IPS-18a (cell line): ENCODE measurements at regions not wholly inside any gene's neighbourhood (a gene's known extent, or its start where the extent isn't known, plus 50 kb on each side); places are given as distances from the start of the nearest gene placed in this dataset.
A peak's percentile ranks its signal among the peaks of the same experiment; 100 is the strongest.
"Not testable (repeated sequence)": the region's sequence is repeated elsewhere in the genome, so short reads cannot be mapped to it uniquely, and the experiment has no call there.

ENCODE experiments used
- H3K27ac ChIP-seq: one replicate; pipeline ENCODE4 v1.5.1; 2013; ENCODE audit warnings: low read length
- H3K27me3 ChIP-seq: one replicate; pipeline ENCODE4 v1.6.1; 2013; ENCODE audit warnings: mild to moderate bottlenecking, low read length; ENCODE audit not compliant: control insufficient read depth, insufficient read depth
- H3K36me3 ChIP-seq: one replicate; pipeline ENCODE4 v1.6.1; 2013; ENCODE audit warnings: low read depth, low read length; ENCODE audit not compliant: control insufficient read depth
- H3K4me1 ChIP-seq: one replicate; pipeline ENCODE4 v1.6.1; 2013; ENCODE audit warnings: low read depth, low read length; ENCODE audit not compliant: control insufficient read depth
- H3K4me3 ChIP-seq: one replicate; pipeline ENCODE4 v1.5.1; 2013; ENCODE audit warnings: low read length
- H3K9ac ChIP-seq: one replicate; pipeline ENCODE4 v1.6.1; 2013; ENCODE audit warnings: mild to moderate bottlenecking, low read length, moderate library complexity
- H3K9me3 ChIP-seq: one replicate; pipeline ENCODE4 v1.6.1; 2013; ENCODE audit warnings: low read depth, low read length; ENCODE audit not compliant: control insufficient read depth

GRCh38 chr15:30816430-30816829 lies 87.3 kb upstream of the FAN1 start:
- no peak overlapping the region for H3K4me3 ChIP-seq
- no peak overlapping the region for H3K9ac ChIP-seq
- H3K4me1 ChIP-seq, result no peaks in the 10 kb centered on the region
- H3K36me3 ChIP-seq, result no peaks in the 10 kb centered on the region
- no peaks in the 10 kb centered on the region for H3K27me3 ChIP-seq
- no peak overlapping the region for H3K27ac ChIP-seq
- H3K9me3 ChIP-seq, result no peaks in the 10 kb centered on the region

- not testable (repeated sequence) for H3K4me1 ChIP-seq, H3K9me3 ChIP-seq, H3K36me3 ChIP-seq, H3K27ac ChIP-seq, H3K27me3 ChIP-seq
- Histone ChIP-seq H3K9ac (peak overlapping the region; percentile 58), H3K4me3 (peak overlapping the region; percentile 58)
Observed at GRCh38 chr15:30823068-30823813, 80.5 kb upstream of the FAN1 start.

GRCh38 chr15:30824518-30825195 lies 79.1 kb upstream of the FAN1 start:
- Histone ChIP-seq H3K9ac (no peak overlapping the region), H3K27me3 (no peaks in the 10 kb centered on the region), H3K36me3 (no peaks in the 10 kb centered on the region), H3K4me3 (no peak overlapping the region), H3K9me3 (no peaks in the 10 kb centered on the region), H3K27ac (no peak overlapping the region), H3K4me1 (peaks cover 9% of the 10 kb centered on the region)

GRCh38 chr15:30827625-30828303 lies 76.0 kb upstream of the FAN1 start:
- Histone ChIP-seq H3K36me3 (peaks cover 3% of the 10 kb centered on the region), H3K27ac (no peak overlapping the region), H3K4me1 (peaks cover 6% of the 10 kb centered on the region), H3K9me3 (no peaks in the 10 kb centered on the region), H3K9ac (no peak overlapping the region), H3K4me3 (no peak overlapping the region), H3K27me3 (no peaks in the 10 kb centered on the region)

- not testable (repeated sequence) for H3K4me3 ChIP-seq, H3K4me1 ChIP-seq, H3K9me3 ChIP-seq, H3K27me3 ChIP-seq, H3K9ac ChIP-seq, H3K36me3 ChIP-seq, H3K27ac ChIP-seq
Observed at GRCh38 chr15:30828304-30828639, 75.4 kb upstream of the FAN1 start.

GRCh38 chr15:30830961-30831360 lies 72.8 kb upstream of the FAN1 start:
- Histone ChIP-seq H3K27me3 (no peaks in the 10 kb centered on the region), H3K27ac (no peak overlapping the region), H3K4me3 (no peak overlapping the region), H3K9me3 (no peaks in the 10 kb centered on the region), H3K4me1 (peaks cover 3% of the 10 kb centered on the region), H3K9ac (no peak overlapping the region), H3K36me3 (peaks cover 4% of the 10 kb centered on the region)

- not testable (repeated sequence) for H3K36me3 ChIP-seq
Observed at GRCh38 chr15:30833379-30833778, 70.3 kb upstream of the FAN1 start.

GRCh38 chr15:30841639-30842038 lies 62.1 kb upstream of the FAN1 start:
- not testable (repeated sequence) for H3K4me3 ChIP-seq, H3K36me3 ChIP-seq, H3K9me3 ChIP-seq, H3K27ac ChIP-seq, H3K9ac ChIP-seq, H3K4me1 ChIP-seq, H3K27me3 ChIP-seq

More at GRCh38 chr15:30833379-30833778, 70.3 kb upstream of the FAN1 start:
- not testable (repeated sequence) for H3K4me3 ChIP-seq, H3K27me3 ChIP-seq, H3K4me1 ChIP-seq, H3K9me3 ChIP-seq, H3K9ac ChIP-seq, H3K27ac ChIP-seq

- not testable (repeated sequence) for H3K4me1 ChIP-seq, H3K4me3 ChIP-seq, H3K36me3 ChIP-seq, H3K27ac ChIP-seq, H3K9ac ChIP-seq, H3K27me3 ChIP-seq, H3K9me3 ChIP-seq
Observed at GRCh38 chr15:30842798-30843472, 60.8 kb upstream of the FAN1 start.

GRCh38 chr15:30845536-30845935 lies 58.2 kb upstream of the FAN1 start:
- not testable (repeated sequence) for H3K36me3 ChIP-seq, H3K9ac ChIP-seq, H3K27me3 ChIP-seq, H3K9me3 ChIP-seq, H3K4me1 ChIP-seq, H3K4me3 ChIP-seq, H3K27ac ChIP-seq
